Trophoblast cell (in vitro differentiated cells and primary cell): ENCODE measurements at regions not wholly inside any gene's neighbourhood (a gene's known extent, or its start where the extent isn't known, plus 50 kb on each side); places are given as distances from the start of the nearest gene placed in this dataset.
A peak's percentile ranks its signal among the peaks of the same experiment; 100 is the strongest.

Source experiments
- DNase-seq, 2 donors: peaks; one replicate each; pipeline ENCODE4 v3.0.0-alpha.2; 2016
- H2AFZ ChIP-seq: 2 replicates; pipeline ENCODE4 v1.6.1; 2013; ENCODE audit warnings: low read length, moderate library complexity, mild to moderate bottlenecking; ENCODE audit not compliant: insufficient read depth, poor library complexity
- H2AK5ac ChIP-seq: 2 replicates; pipeline ENCODE4 v1.6.1; 2013; ENCODE audit warnings: mild to moderate bottlenecking, low read length
- H2BK120ac ChIP-seq: 2 replicates; pipeline ENCODE4 v1.6.1; 2013; ENCODE audit warnings: low read length, mild to moderate bottlenecking, moderate library complexity; ENCODE audit not compliant: insufficient read depth, poor library complexity
- H2BK12ac ChIP-seq: 2 replicates; pipeline ENCODE4 v1.6.1; 2013; ENCODE audit warnings: mild to moderate bottlenecking, low read length, moderate library complexity
- H2BK5ac ChIP-seq: 2 replicates; pipeline ENCODE4 v1.6.1; 2013; ENCODE audit warnings: low read length, low read depth, moderate library complexity, mild to moderate bottlenecking; ENCODE audit not compliant: poor library complexity
- H3K14ac ChIP-seq: 2 replicates; pipeline ENCODE4 v1.6.1; 2013; ENCODE audit warnings: mild to moderate bottlenecking, low read length
- H3K18ac ChIP-seq: 2 replicates; pipeline ENCODE4 v1.6.1; 2013; ENCODE audit warnings: mild to moderate bottlenecking, low read length
- H3K23ac ChIP-seq: 2 replicates; pipeline ENCODE4 v1.6.1; 2013; ENCODE audit warnings: low read length
- H3K27ac ChIP-seq: 2 replicates; pipeline ENCODE4 v1.5.1; 2013; ENCODE audit warnings: low read depth, mild to moderate bottlenecking, inconsistent platforms, low read length, moderate library complexity
- H3K27me3 ChIP-seq: 2 replicates; pipeline ENCODE4 v1.6.1; 2013; ENCODE audit warnings: inconsistent platforms, mild to moderate bottlenecking, low read length, moderate library complexity; ENCODE audit not compliant: insufficient read depth
- H3K36me3 ChIP-seq, 2 experiments: 1 replicate in 1 of 2; 2 replicates in 1 of 2; pipeline ENCODE4 v1.6.1; 2013; ENCODE audit warnings: low read length in 2 of 2, mild to moderate bottlenecking in 2 of 2, moderate library complexity in 1 of 2; ENCODE audit not compliant: insufficient read depth in 2 of 2, control insufficient read depth in 1 of 2
- H3K4ac ChIP-seq: 2 replicates; pipeline ENCODE4 v1.6.1; 2013; ENCODE audit warnings: low read depth, mild to moderate bottlenecking, low read length, moderate library complexity
- H3K4me1 ChIP-seq, 2 experiments: 1 replicate in 1 of 2; 2 replicates in 1 of 2; pipeline ENCODE4 v1.6.1; 2013; ENCODE audit warnings: low read length in 2 of 2, mild to moderate bottlenecking in 2 of 2, moderate library complexity in 1 of 2; ENCODE audit not compliant: insufficient read depth in 2 of 2, control insufficient read depth in 1 of 2
- H3K4me2 ChIP-seq: 2 replicates; pipeline ENCODE4 v1.6.1; 2013; ENCODE audit warnings: inconsistent platforms, mild to moderate bottlenecking, low read length, moderate library complexity
- H3K4me3 ChIP-seq: 2 replicates; pipeline ENCODE4 v1.5.1; 2013; ENCODE audit warnings: mild to moderate bottlenecking, low read depth, low read length, inconsistent platforms
- H3K79me1 ChIP-seq: one replicate; pipeline ENCODE4 v1.6.1; 2013; ENCODE audit warnings: low read length
- H3K79me2 ChIP-seq: 2 replicates; pipeline ENCODE4 v1.6.1; 2013; ENCODE audit warnings: low read length, mild to moderate bottlenecking; ENCODE audit not compliant: control insufficient read depth, insufficient read depth, poor library complexity
- H3K9ac ChIP-seq: 2 replicates; pipeline ENCODE4 v1.6.1; 2013; ENCODE audit warnings: mild to moderate bottlenecking, low read length
- H3K9me3 ChIP-seq: 2 replicates; pipeline ENCODE4 v1.6.1; 2013; ENCODE audit warnings: low read depth, mild to moderate bottlenecking, control low read depth, inconsistent platforms, low read length; ENCODE audit not compliant: insufficient read depth
- H4K12ac ChIP-seq: 2 replicates; pipeline ENCODE4 v1.6.1; 2013; ENCODE audit warnings: low read depth, mild to moderate bottlenecking, low read length, moderate library complexity
- H4K8ac ChIP-seq: 2 replicates; pipeline ENCODE4 v1.6.1; 2013; ENCODE audit warnings: low read depth, mild to moderate bottlenecking, low read length, moderate library complexity
- H4K91ac ChIP-seq: one replicate; pipeline ENCODE4 v1.6.1; 2013; ENCODE audit warnings: low read depth, mild to moderate bottlenecking, low read length, moderate library complexity
- WGBS: extraction: QIAGEN DNeasy Blood & Tissue Kit; methylation state at CpG from one replicate; pipeline ENCODE4 v1.1.7; 2013; ENCODE audit warnings: missing lambda C conversion rate; ENCODE audit not compliant: insufficient read length, insufficient coverage; ENCODE audit errors: extremely low coverage; 5-methylcytosine and 5-hydroxymethylcytosine counted together

DNA sequence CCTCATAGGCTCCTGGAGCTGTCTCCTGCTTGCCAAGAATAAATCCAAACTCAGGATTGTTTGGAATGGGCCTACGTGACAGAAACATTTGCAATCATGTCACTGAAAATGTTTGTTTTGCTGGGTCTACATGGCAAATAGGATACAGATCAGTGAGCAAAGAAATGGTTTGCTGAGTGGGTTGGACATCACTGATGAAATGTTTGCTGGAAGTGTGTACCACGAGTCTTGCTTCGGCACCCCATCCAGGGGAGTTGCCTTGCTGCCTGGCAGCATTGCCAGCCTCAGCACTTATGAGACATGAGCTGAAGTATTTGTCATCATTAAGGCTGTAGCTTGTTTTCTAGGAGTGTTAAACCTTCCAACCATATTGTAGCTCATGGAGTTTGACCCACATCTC is 213.3 kb upstream of the CFAP20DC start:
- WGBS, result no CpG with 5 or more reads among the region's 3 CpGs
- H3K4me2 ChIP-seq, result no peak overlapping the region
- no peak overlapping the region for H2BK12ac ChIP-seq
- H2AFZ ChIP-seq, result no peak overlapping the region
- no peaks in the 10 kb centered on the region for H3K27me3 ChIP-seq
- no peak overlapping the region for H4K8ac ChIP-seq
- H3K18ac ChIP-seq, result no peak overlapping the region
- no peak overlapping the region for H4K12ac ChIP-seq
- H3K23ac ChIP-seq, result no peak overlapping the region
- H3K4ac ChIP-seq, result no peak overlapping the region
- no peaks in the 10 kb centered on the region for H3K9me3 ChIP-seq
- H4K91ac ChIP-seq, result no peak overlapping the region
- no peak overlapping the region for H2AK5ac ChIP-seq
- no peak overlapping the region for H3K9ac ChIP-seq
- H2BK5ac ChIP-seq, result no peak overlapping the region
- H3K27ac ChIP-seq, result no peak overlapping the region
- H3K4me1 ChIP-seq, result peaks cover under 1 to 2% of the 10 kb centered on the region in 2 experiments
- DNase-seq, result peak in 1 of 2 donors; percentile 55
- H3K79me2 ChIP-seq, result no peaks in the 10 kb centered on the region
- H3K79me1 ChIP-seq, result peaks cover 7% of the 10 kb centered on the region
- H2BK120ac ChIP-seq, result no peak overlapping the region
- H3K4me3 ChIP-seq, result no peak overlapping the region
- H3K36me3 ChIP-seq, result no peaks in the 10 kb centered on the region
- no peak overlapping the region for H3K14ac ChIP-seq

DNA sequence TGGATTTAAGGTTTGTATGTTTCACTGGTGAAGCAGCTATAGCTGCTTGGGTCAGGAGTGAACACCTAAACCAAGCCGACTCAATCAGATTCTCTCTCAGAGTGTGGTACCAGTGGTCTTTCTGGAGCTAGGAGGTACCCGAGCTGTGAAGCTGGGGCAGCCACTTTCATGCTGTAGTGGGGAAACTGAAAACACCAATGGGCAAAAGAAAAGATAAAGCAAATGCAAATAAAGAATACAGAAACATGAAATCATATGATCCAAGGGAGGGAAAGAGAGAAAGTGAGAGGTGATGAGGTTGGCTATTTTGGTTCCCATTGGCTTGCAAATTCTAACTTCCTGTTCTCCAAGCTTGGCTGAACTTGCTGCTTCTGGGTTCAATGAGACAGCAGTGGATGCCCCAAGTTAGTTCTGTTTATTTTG is 212.3 kb upstream of the CFAP20DC start:
- H3K36me3 ChIP-seq, result no peaks in the 10 kb centered on the region
- H3K18ac ChIP-seq, result no peak overlapping the region
- DNase-seq, result no peak
- peaks cover 0 to 2% of the 10 kb centered on the region in 2 experiments for H3K4me1 ChIP-seq
- no peak overlapping the region for H3K23ac ChIP-seq
- no peak overlapping the region for H3K4me3 ChIP-seq
- H2BK12ac ChIP-seq, result no peak overlapping the region
- no peak overlapping the region for H2AK5ac ChIP-seq
- H2BK120ac ChIP-seq, result no peak overlapping the region
- no peak overlapping the region for H3K4ac ChIP-seq
- no peaks in the 10 kb centered on the region for H3K27me3 ChIP-seq
- H3K79me1 ChIP-seq, result peaks cover 6% of the 10 kb centered on the region
- H3K4me2 ChIP-seq, result no peak overlapping the region
- H3K9ac ChIP-seq, result no peak overlapping the region
- no peak overlapping the region for H4K8ac ChIP-seq
- H3K9me3 ChIP-seq, result no peaks in the 10 kb centered on the region
- H4K91ac ChIP-seq, result no peak overlapping the region
- H2AFZ ChIP-seq, result no peak overlapping the region
- no peak overlapping the region for H2BK5ac ChIP-seq
- H3K27ac ChIP-seq, result no peak overlapping the region
- no CpG with 5 or more reads among the region's 2 CpGs for WGBS
- no peak overlapping the region for H4K12ac ChIP-seq
- no peaks in the 10 kb centered on the region for H3K79me2 ChIP-seq
- no peak overlapping the region for H3K14ac ChIP-seq

DNA sequence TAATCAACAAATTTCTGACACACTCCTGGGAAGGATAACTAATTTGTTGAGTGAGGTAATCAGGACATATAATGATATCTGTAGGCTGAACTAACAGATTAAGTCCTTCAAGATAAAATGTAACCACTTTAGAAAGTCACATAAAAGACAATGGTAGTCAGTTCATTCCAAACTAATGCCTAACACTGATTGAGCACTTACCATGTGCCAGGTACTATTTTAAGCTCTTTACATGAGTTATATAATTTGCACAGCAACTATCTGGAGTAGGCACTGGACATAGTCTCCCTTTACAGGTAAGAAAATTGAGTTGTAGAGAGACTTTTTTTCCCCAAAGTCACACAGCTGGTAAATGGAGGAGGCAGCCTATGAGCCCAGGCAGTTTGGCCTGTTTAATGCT is 211.2 kb upstream of the CFAP20DC start:
- DNase-seq, result no peak
- H3K4me3 ChIP-seq, result no peak overlapping the region
- peaks cover 0 to 2% of the 10 kb centered on the region in 2 experiments for H3K4me1 ChIP-seq
- no peak overlapping the region for H4K12ac ChIP-seq
- no peak overlapping the region for H4K8ac ChIP-seq
- H2AFZ ChIP-seq, result no peak overlapping the region
- H2BK5ac ChIP-seq, result no peak overlapping the region
- no peaks in the 10 kb centered on the region for H3K9me3 ChIP-seq
- no peak overlapping the region for H3K23ac ChIP-seq
- H3K4me2 ChIP-seq, result no peak overlapping the region
- H3K18ac ChIP-seq, result no peak overlapping the region
- H4K91ac ChIP-seq, result no peak overlapping the region
- no peak overlapping the region for H3K14ac ChIP-seq
- H3K27ac ChIP-seq, result no peak overlapping the region
- H2AK5ac ChIP-seq, result no peak overlapping the region
- H3K9ac ChIP-seq, result no peak overlapping the region
- H3K27me3 ChIP-seq, result no peaks in the 10 kb centered on the region
- H3K36me3 ChIP-seq, result no peaks in the 10 kb centered on the region
- no peaks in the 10 kb centered on the region for H3K79me2 ChIP-seq
- H3K4ac ChIP-seq, result no peak overlapping the region
- H2BK120ac ChIP-seq, result no peak overlapping the region
- H3K79me1 ChIP-seq, result peaks cover 6% of the 10 kb centered on the region
- H2BK12ac ChIP-seq, result no peak overlapping the region

DNA sequence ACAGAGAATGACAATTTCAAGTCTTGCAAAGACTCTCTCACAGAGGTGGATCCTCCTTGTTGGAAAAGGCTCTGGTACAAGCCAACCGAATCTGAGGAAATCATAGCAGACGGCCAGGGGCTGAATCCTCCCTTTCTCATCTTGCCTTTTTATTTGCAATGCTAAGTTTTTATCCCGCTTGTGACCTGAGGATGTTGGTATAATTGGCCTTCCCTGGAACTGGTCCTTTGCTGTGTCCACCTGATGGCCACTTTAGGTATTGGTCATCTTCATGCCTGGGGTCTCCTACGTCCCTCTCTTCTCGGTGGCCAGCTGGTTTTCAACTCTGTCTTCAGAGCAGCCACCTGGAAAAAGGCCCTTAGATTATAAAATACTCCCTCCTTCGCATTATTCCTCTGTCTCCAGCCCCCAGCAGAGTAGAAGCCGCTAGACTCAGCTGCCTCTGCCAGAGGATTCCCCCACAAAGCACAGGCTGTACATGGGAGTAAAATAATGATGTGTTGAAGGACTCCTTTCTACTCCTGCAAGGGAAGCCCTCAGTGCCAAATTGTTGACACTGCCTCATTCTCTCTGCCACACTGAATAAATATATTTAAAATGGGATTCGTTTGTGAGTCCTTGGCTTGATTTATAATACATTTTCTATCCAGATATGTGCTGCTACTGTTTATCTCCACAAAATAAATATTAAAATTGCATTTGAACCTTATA is 208.9 kb upstream of the CFAP20DC start:
- Histone ChIP-seq H3K79me2 (no peaks in the 10 kb centered on the region), H4K8ac (no peak overlapping the region), H3K9ac (no peak overlapping the region), H3K27me3 (no peaks in the 10 kb centered on the region), H3K36me3 (no peaks in the 10 kb centered on the region), H3K18ac (no peak overlapping the region), H3K4ac (no peak overlapping the region), H3K23ac (no peak overlapping the region), H4K12ac (no peak overlapping the region), H2AFZ (no peak overlapping the region), H3K4me3 (no peak overlapping the region), H3K9me3 (peaks cover 2% of the 10 kb centered on the region), H3K79me1 (no peaks in the 10 kb centered on the region), H3K14ac (no peak overlapping the region), H3K27ac (no peak overlapping the region), H3K4me2 (no peak overlapping the region), H2BK12ac (no peak overlapping the region), H2BK5ac (no peak overlapping the region), H2BK120ac (no peak overlapping the region), H4K91ac (no peak overlapping the region), H2AK5ac (no peak overlapping the region), H3K4me1 (no peaks in the 10 kb centered on the region)
- WGBS, result no CpG with 5 or more reads among the region's 8 CpGs
- DNase-seq, result no peak
